ENCODE measurements at regions not wholly inside any gene's neighbourhood (a gene's known extent, or its start where the extent isn't known, plus 50 kb on each side); places are given as distances from the start of the nearest gene placed in this dataset.
"Not testable (repeated sequence)": the region's sequence is repeated elsewhere in the genome, so short reads cannot be mapped to it uniquely, and the experiment has no call there.

DNA sequence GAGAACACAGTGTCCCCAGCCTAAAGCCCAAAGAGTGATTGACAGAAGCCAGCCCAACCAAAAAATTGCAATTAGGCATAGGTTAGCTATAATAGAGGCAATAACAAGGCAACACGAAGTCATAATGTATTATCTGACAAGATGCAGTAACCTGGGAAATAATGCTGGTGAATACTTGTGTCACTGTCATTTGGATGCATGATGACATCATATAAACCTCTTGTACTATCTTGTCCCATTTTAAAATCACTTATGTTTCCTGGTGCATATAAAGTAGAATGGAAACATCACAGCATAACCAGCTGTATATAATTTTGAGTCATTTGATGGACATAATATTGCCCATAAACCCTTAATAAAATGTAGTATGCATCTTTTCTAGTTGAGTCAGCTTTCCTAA lies 1138.3 kb upstream of the LRRTM3 start:
- no peak for DNase-seq (ENCODE audit: low spot score)
- H3K36me3 Mint-ChIP-seq (ENCODE audit: low read depth), result no peaks in the 10 kb centered on the region

DNA sequence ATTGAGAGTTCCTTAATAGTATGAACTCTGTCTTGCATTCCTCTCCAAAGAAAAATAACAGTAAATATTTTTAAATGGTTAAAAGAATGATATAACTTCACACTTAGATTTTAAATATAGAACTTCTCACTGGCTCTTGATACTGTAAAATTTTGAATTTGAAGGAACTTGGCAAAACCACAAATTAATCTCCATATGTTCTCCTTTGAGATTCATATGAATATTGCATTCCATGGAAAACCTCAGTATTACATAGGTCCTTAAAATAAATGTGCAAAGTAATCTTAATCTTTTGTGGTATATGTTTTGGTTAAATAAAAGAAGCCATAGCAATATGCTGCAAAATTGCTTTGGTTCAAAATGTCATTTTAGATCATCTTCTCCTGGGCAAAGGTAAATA lies 1137.6 kb upstream of the LRRTM3 start:
- H3K9me3 Mint-ChIP-seq (ENCODE audit: low read depth), result no peaks in the 10 kb centered on the region
- H3K36me3 Mint-ChIP-seq (ENCODE audit: low read depth), result no peaks in the 10 kb centered on the region
- peaks cover 14% of the 10 kb centered on the region for H3K4me1 Mint-ChIP-seq (ENCODE audit: low read depth)
- H3K4me3 Mint-ChIP-seq (ENCODE audit: unreplicated experiment), result no peak overlapping the region
- H3K27me3 Mint-ChIP-seq (ENCODE audit: low read depth), result peaks cover under 1% of the 10 kb centered on the region
- TF ChIP-seq, protein P1, sequence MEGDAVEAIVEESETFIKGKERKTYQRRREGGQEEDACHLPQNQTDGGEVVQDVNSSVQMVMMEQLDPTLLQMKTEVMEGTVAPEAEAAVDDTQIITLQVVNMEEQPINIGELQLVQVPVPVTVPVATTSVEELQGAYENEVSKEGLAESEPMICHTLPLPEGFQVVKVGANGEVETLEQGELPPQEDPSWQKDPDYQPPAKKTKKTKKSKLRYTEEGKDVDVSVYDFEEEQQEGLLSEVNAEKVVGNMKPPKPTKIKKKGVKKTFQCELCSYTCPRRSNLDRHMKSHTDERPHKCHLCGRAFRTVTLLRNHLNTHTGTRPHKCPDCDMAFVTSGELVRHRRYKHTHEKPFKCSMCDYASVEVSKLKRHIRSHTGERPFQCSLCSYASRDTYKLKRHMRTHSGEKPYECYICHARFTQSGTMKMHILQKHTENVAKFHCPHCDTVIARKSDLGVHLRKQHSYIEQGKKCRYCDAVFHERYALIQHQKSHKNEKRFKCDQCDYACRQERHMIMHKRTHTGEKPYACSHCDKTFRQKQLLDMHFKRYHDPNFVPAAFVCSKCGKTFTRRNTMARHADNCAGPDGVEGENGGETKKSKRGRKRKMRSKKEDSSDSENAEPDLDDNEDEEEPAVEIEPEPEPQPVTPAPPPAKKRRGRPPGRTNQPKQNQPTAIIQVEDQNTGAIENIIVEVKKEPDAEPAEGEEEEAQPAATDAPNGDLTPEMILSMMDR (IDR thresholded peaks at IDR 0.05), result no peak
- H3K27ac Mint-ChIP-seq (ENCODE audit: unreplicated experiment), result no peak overlapping the region
- DNase-seq (ENCODE audit: low spot score), result no peak

More for the DNA sequence above, 1138.3 kb upstream of the LRRTM3 start:
- H3K4me1 Mint-ChIP-seq (ENCODE audit: low read depth), result peaks cover 14% of the 10 kb centered on the region
- TF ChIP-seq, protein P1 (IDR thresholded peaks at IDR 0.05), result no peak
- H3K9me3 Mint-ChIP-seq (ENCODE audit: low read depth), result no peaks in the 10 kb centered on the region
- H3K4me3 Mint-ChIP-seq (ENCODE audit: unreplicated experiment), result no peak overlapping the region
- H3K27me3 Mint-ChIP-seq (ENCODE audit: low read depth), result peaks cover 4% of the 10 kb centered on the region
- H3K27ac Mint-ChIP-seq (ENCODE audit: unreplicated experiment), result no peak overlapping the region

- Mint-ChIP-seq H3K27me3 (ENCODE audit: low read depth) (no peaks in the 10 kb centered on the region), H3K36me3 (ENCODE audit: low read depth) (no peaks in the 10 kb centered on the region), H3K4me1 (ENCODE audit: low read depth) (peaks cover 18% of the 10 kb centered on the region), H3K9me3 (ENCODE audit: low read depth) (no peaks in the 10 kb centered on the region), H3K27ac (ENCODE audit: unreplicated experiment) (no peak overlapping the region), H3K4me3 (ENCODE audit: unreplicated experiment) (no peak overlapping the region)
- DNase-seq (ENCODE audit: low spot score), result no peak
- TF ChIP-seq, protein P1 (IDR thresholded peaks at IDR 0.05), result no peak
Measured at GRCh38 chr10:65791979-65792378, 1133.9 kb upstream of the LRRTM3 start.

- no peak overlapping the region for H3K27ac Mint-ChIP-seq (ENCODE audit: unreplicated experiment)
- H3K4me1 Mint-ChIP-seq (ENCODE audit: low read depth), result peaks cover 4% of the 10 kb centered on the region
- DNase-seq (ENCODE audit: low spot score), result no peak
- TF ChIP-seq, protein P1 (IDR thresholded peaks at IDR 0.05), result no peak
- no peaks in the 10 kb centered on the region for H3K36me3 Mint-ChIP-seq (ENCODE audit: low read depth)
- no peak overlapping the region for H3K4me3 Mint-ChIP-seq (ENCODE audit: unreplicated experiment)
- peaks cover 2% of the 10 kb centered on the region for H3K27me3 Mint-ChIP-seq (ENCODE audit: low read depth)
- H3K9me3 Mint-ChIP-seq (ENCODE audit: low read depth), result no peaks in the 10 kb centered on the region
Measured at GRCh38 chr10:65793738-65794425, 1132.0 kb upstream of the LRRTM3 start.

DNA sequence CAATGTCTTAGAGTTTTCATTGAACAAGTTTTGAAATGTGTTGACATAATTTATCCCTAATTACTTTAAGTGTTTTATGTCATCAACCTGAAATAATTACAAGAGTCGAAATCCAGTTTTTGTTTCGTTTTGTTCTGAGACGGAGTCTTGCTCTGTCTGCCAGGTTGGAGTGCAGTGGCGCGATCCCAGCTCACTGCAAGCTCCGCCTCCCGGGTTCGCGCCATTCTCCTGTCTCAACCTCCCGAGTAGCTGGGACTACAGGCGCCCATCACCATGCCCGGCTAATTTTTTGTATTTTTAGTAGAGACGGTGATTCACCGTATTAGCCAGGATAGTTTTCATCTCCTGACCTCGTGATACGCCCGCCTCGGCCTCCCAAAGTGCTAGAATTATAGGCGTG lies 1131.0 kb upstream of the LRRTM3 start:
- not testable (repeated sequence) for H3K4me1 Mint-ChIP-seq (ENCODE audit: low read depth); DNase-seq (ENCODE audit: low spot score); H3K27ac Mint-ChIP-seq (ENCODE audit: unreplicated experiment); H3K27me3 Mint-ChIP-seq (ENCODE audit: low read depth); H3K9me3 Mint-ChIP-seq (ENCODE audit: low read depth); H3K36me3 Mint-ChIP-seq (ENCODE audit: low read depth); H3K4me3 Mint-ChIP-seq (ENCODE audit: unreplicated experiment)

GRCh38 chr10:65796472-65796871 lies 1129.4 kb upstream of the LRRTM3 start:
- no peak overlapping the region for H3K27ac Mint-ChIP-seq (ENCODE audit: unreplicated experiment)
- H3K4me3 Mint-ChIP-seq (ENCODE audit: unreplicated experiment), result no peak overlapping the region
- H3K4me1 Mint-ChIP-seq (ENCODE audit: low read depth), result peaks cover 4% of the 10 kb centered on the region
- no peaks in the 10 kb centered on the region for H3K9me3 Mint-ChIP-seq (ENCODE audit: low read depth)
- no peak for DNase-seq (ENCODE audit: low spot score)
- peaks cover 2% of the 10 kb centered on the region for H3K27me3 Mint-ChIP-seq (ENCODE audit: low read depth)
- H3K36me3 Mint-ChIP-seq (ENCODE audit: low read depth), result no peaks in the 10 kb centered on the region
- TF ChIP-seq, protein P1 (IDR thresholded peaks at IDR 0.05), result no peak
